GM12878 (cell line): ENCODE measurements at regions not wholly inside any gene's neighbourhood (a gene's known extent, or its start where the extent isn't known, plus 50 kb on each side); places are given as distances from the start of the nearest gene placed in this dataset.

Experiments
- ATAC-seq: fragments of 200-7000 bp; cut with Tn5 transposase; 3 replicates; pipeline ENCODE4 v1.9.1; 2020; ENCODE audit warnings: mild to moderate bottlenecking, moderate library complexity
- BruUV-seq: library from RNA; stranded (reverse); fragments of 400-500 nt; replicated peaks from 2 replicates; lab custom pipeline; 2021; lab: Mats Ljungman, UMichigan
- CTCF ChIA-PET: fragments of 300-600 bp; sonication (Branson Sonifier 250); formaldehyde crosslinking; extraction: SDS; loops from one replicate; lab custom pipeline; 2021; ENCODE audit warnings: inconsistent platforms; lab: Yijun Ruan, JAX
- POLR2A ChIA-PET: fragments of 350-600 bp; formaldehyde crosslinking; extraction: SDS; loops from one replicate; lab custom pipeline; 2021; ENCODE audit warnings: inconsistent platforms; lab: Charles Lee
- RAD21 ChIA-PET: fragments of 300-600 bp; sonication (Branson Sonifier 250); formaldehyde crosslinking; loops from one replicate; lab custom pipeline; 2023; ENCODE audit warnings: antibody characterized with exemption; ENCODE audit not compliant: unreplicated experiment; lab: Charles Lee
- SMC1A ChIA-PET: fragments of 300-600 bp; sonication (Branson Sonifier 250); formaldehyde crosslinking; loops from one replicate; lab custom pipeline; 2023; ENCODE audit not compliant: unreplicated experiment, uncharacterized antibody; lab: Charles Lee
- DNase-seq: peaks from one replicate; pipeline ENCODE4 v3.0.0-alpha.2; 2011; ENCODE audit warnings: low read depth, low spot score
- FAIRE-seq: peaks from 3 replicates; lab custom pipeline; 2011; peaks lifted over from hg19 to GRCh38; lab: Jason Lieb, UNC
- H2AFZ ChIP-seq: 2 replicates; pipeline ENCODE4 v1.6.0; 2011; ENCODE audit warnings: low read depth, low read length, control low read depth; ENCODE audit not compliant: control insufficient read depth
- H3K27ac ChIP-seq: 2 replicates; pipeline ENCODE4 v1.5.1; 2011; ENCODE audit warnings: control low read depth; ENCODE audit not compliant: control insufficient read depth, insufficient read depth
- H3K27me3 ChIP-seq, 2 experiments: replicated peaks in 1 of 2; 2 replicates each; pipeline versions ENCODE4 v1.6.0 to v1.6.1; 2011; ENCODE audit warnings: low read length in 1 of 2; ENCODE audit not compliant: control insufficient read depth in 2 of 2, insufficient read depth in 2 of 2
- H3K36me3 ChIP-seq, 2 experiments: 2 replicates each; pipeline ENCODE4 v1.5.1; 2011; ENCODE audit warnings: low read length in 1 of 2; ENCODE audit not compliant: control insufficient read depth in 2 of 2, insufficient read depth in 2 of 2
- H3K4me1 ChIP-seq: 2 replicates; pipeline ENCODE4 v1.6.1; 2011; ENCODE audit warnings: mild to moderate bottlenecking, low read length, moderate library complexity, mixed read lengths; ENCODE audit not compliant: control insufficient read depth, insufficient read depth
- H3K4me2 ChIP-seq: 2 replicates; pipeline ENCODE4 v1.6.0; 2011; ENCODE audit warnings: control low read depth; ENCODE audit not compliant: control insufficient read depth, insufficient read depth
- H3K4me3 ChIP-seq: fragments of 200-600 bp; sonication (generic); 2 replicates; pipeline ENCODE4 v1.5.1; 2016
- H3K79me2 ChIP-seq: 2 replicates; pipeline ENCODE4 v1.6.0; 2011; ENCODE audit warnings: low read length; ENCODE audit not compliant: control insufficient read depth, insufficient read depth
- H3K9ac ChIP-seq: 2 replicates; pipeline ENCODE4 v1.8.0; 2011; ENCODE audit warnings: low read length, control low read depth, mixed read lengths; ENCODE audit not compliant: control insufficient read depth, insufficient read depth
- H3K9me3 ChIP-seq: replicated peaks from 3 replicates; pipeline ENCODE4 v1.5.1; 2011; ENCODE audit warnings: mild to moderate bottlenecking, low read length; ENCODE audit not compliant: control insufficient read depth, insufficient read depth
- H4K20me1 ChIP-seq: 2 replicates; pipeline ENCODE4 v1.6.0; 2011; ENCODE audit not compliant: control insufficient read depth, insufficient read depth
- GATAD2B ChIP-seq: fragments of 450-650 bp; conservative IDR thresholded peaks from 2 replicates; pipeline ENCODE4 v1.6.1; 2017; ENCODE audit warnings: low read depth, mild to moderate bottlenecking, moderate library complexity
- IKZF1 ChIP-seq: fragments of 450-650 bp; conservative IDR thresholded peaks from 2 replicates; pipeline ENCODE4 v1.6.1; 2017; ENCODE audit warnings: antibody characterized with exemption, mild to moderate bottlenecking
- MEF2B ChIP-seq: fragments of 450-650 bp; IDR thresholded peaks from 2 replicates; pipeline ENCODE4 v1.6.1; 2018; ENCODE audit warnings: mild to moderate bottlenecking, moderate library complexity; ENCODE audit not compliant: partially characterized antibody, poor library complexity, severe bottlenecking
- RAD51 ChIP-seq: fragments of 450-650 bp; IDR thresholded peaks from 2 replicates; pipeline ENCODE4 v1.6.1; 2016; ENCODE audit warnings: moderate library complexity, mild to moderate bottlenecking, inconsistent platforms
- SUPT20H ChIP-seq: IDR thresholded peaks from 2 replicates; pipeline ENCODE4 v1.6.1; 2011; ENCODE audit warnings: low read depth, mild to moderate bottlenecking, low read length, moderate library complexity, borderline replicate concordance; ENCODE audit not compliant: control insufficient read depth
- WGBS: methylation state at CpG from one replicate; pipeline ENCODE4 v1.1.6; 2016; ENCODE audit warnings: low lambda C conversion rate; ENCODE audit not compliant: insufficient replicate concordance, insufficient coverage; ENCODE audit errors: missing lambda C conversion rate; 5-methylcytosine and 5-hydroxymethylcytosine counted together
- in situ Hi-C: fragments of 300-500 bp; cut with MboI; formaldehyde crosslinking; loops from 9 replicates; pipeline ENCODE4 v1.14.3; 2018; ENCODE audit warnings: mixed read lengths
- intact Hi-C: fragments of 100-400 bp; cut with micrococcal nuclease; formaldehyde crosslinking; loops from one replicate; pipeline ENCODE4 v1.14.2; 2022; ENCODE audit not compliant: unreplicated experiment
- TF ChIP-seq, protein P1 (sequence below), 3 experiments: IDR thresholded peaks in 2 of 3; conservative IDR thresholded peaks in 1 of 3; 2 replicates each; pipeline ENCODE4 v1.5.1; 2011; ENCODE audit warnings: low read depth in 3 of 3, low read length in 3 of 3, mild to moderate bottlenecking in 3 of 3, control low read depth in 2 of 3, moderate library complexity in 2 of 3, inconsistent platforms in 1 of 3, mixed read lengths in 1 of 3; ENCODE audit not compliant: control insufficient read depth in 2 of 3, insufficient read depth in 1 of 3; ENCODE audit errors: extremely low read depth in 1 of 3

- no peak for TF ChIP-seq RAD51
These were observed 227.6 kb downstream of the CBLN2 start (continued) for GRCh38 chr18:72316497-72316896.

- POLR2A ChIA-PET = no interaction called here
- in situ Hi-C loops = no loop called here
- H3K27me3 ChIP-seq = no peaks in the 10 kb centered on the region
- no peaks in the 10 kb centered on the region for H3K36me3 ChIP-seq
- SMC1A ChIA-PET = interaction anchor here (0.7 to 1.0 kb wide), 3 partner anchors 12 to 503 kb away, joined by 3 to 4 read pairs (median 3); no protein-coding TSS in a partner anchor
- WGBS = 12% methylated on average over 8 of the region's 8 CpGs
- no peak overlapping the region for H3K9ac ChIP-seq
- BruUV-seq = no TSS peak
- H2AFZ ChIP-seq = no peak overlapping the region
- no peak overlapping the region for H3K27ac ChIP-seq
- DNase-seq (no peak), FAIRE-seq (no peak), ATAC-seq (peak; percentile 41; the same call in 2 of the 3 replicates)
- H4K20me1 ChIP-seq = no peaks in the 10 kb centered on the region
- TF ChIP-seq GATAD2B (0 out of 2 replicates have a peak, but pooled peaks have one; percentile 42), IKZF1 (peak; percentile 12; the same call in 1 of the 2 replicates), SUPT20H (no peak), MEF2B (peak; percentile 50)
- TF ChIP-seq, protein P1, sequence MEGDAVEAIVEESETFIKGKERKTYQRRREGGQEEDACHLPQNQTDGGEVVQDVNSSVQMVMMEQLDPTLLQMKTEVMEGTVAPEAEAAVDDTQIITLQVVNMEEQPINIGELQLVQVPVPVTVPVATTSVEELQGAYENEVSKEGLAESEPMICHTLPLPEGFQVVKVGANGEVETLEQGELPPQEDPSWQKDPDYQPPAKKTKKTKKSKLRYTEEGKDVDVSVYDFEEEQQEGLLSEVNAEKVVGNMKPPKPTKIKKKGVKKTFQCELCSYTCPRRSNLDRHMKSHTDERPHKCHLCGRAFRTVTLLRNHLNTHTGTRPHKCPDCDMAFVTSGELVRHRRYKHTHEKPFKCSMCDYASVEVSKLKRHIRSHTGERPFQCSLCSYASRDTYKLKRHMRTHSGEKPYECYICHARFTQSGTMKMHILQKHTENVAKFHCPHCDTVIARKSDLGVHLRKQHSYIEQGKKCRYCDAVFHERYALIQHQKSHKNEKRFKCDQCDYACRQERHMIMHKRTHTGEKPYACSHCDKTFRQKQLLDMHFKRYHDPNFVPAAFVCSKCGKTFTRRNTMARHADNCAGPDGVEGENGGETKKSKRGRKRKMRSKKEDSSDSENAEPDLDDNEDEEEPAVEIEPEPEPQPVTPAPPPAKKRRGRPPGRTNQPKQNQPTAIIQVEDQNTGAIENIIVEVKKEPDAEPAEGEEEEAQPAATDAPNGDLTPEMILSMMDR (IDR thresholded peaks at IDR 0.05 in 2 of 3, conservative IDR thresholded peaks at IDR 0.05 in 1 of 3; ENCODE audit: control insufficient read depth in 2 of 3, extremely low read depth in 1 of 3, insufficient read depth in 1 of 3, low read depth in 3 of 3, low read length in 3 of 3) = no peak
- no peaks in the 10 kb centered on the region for H3K9me3 ChIP-seq
- H3K4me1 ChIP-seq = no peaks in the 10 kb centered on the region
- CTCF ChIA-PET = no interaction called here
- no peaks in the 10 kb centered on the region for H3K79me2 ChIP-seq
- RAD21 ChIA-PET = no interaction called here
- intact Hi-C loops = loop anchor here (1.0 kb wide), 1 partner anchor 42 kb away; no protein-coding TSS in a partner anchor
- H3K4me2 ChIP-seq = no peak overlapping the region
- no peak overlapping the region for H3K4me3 ChIP-seq
These were observed 260.8 kb downstream of the CBLN2 start for GRCh38 chr18:72283148-72283925.
